ENCODE measurements at regions not wholly inside any gene's neighbourhood (a gene's known extent, or its start where the extent isn't known, plus 50 kb on each side); places are given as distances from the start of the nearest gene placed in this dataset.

DNA sequence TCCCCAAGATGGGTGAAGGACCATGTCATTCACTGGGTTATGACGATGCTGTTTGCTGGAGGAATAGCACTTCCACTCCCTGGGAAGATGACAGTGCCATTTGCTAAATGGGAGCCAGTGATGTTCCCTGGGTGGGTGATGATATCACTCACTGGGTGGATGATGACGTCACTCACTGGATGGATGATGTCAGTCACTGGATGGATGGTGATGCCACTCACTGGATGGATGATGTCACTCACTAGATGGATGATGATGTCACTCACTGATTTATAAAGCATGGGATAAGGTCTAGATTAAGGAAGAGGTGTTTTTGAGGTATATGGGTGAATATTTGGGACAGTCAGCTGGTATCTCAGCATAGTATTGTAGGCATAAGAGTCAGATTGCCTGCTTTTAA lies 457.2 kb downstream of the AJAP1 start:
- TF ChIP-seq, protein P1, sequence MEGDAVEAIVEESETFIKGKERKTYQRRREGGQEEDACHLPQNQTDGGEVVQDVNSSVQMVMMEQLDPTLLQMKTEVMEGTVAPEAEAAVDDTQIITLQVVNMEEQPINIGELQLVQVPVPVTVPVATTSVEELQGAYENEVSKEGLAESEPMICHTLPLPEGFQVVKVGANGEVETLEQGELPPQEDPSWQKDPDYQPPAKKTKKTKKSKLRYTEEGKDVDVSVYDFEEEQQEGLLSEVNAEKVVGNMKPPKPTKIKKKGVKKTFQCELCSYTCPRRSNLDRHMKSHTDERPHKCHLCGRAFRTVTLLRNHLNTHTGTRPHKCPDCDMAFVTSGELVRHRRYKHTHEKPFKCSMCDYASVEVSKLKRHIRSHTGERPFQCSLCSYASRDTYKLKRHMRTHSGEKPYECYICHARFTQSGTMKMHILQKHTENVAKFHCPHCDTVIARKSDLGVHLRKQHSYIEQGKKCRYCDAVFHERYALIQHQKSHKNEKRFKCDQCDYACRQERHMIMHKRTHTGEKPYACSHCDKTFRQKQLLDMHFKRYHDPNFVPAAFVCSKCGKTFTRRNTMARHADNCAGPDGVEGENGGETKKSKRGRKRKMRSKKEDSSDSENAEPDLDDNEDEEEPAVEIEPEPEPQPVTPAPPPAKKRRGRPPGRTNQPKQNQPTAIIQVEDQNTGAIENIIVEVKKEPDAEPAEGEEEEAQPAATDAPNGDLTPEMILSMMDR (conservative IDR thresholded peaks at IDR 0.05; ENCODE audit: low read length): no peak
- no peak for DNase-seq (ENCODE audit: low read depth)
- H3K4me3 ChIP-seq (ENCODE audit: low read length): no peak overlapping the region

DNA sequence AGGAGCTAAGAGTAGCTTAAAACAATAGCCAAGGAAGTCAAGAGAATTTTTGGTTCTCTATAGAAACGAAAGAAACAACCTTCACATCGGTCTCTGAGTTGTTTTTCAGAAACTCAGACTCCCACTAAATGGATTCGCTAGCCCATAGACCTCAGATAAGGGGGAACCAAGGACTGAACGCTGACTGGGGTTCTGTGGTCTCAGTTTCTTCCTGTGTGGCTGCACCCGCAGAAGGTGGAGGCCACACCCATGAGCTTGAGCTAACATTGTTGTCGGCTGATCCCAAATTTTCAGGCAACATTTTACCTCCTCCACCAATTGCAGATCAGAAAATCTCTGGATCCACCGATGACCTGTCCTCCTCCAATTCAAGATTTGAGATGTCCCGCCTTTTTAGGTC lies 456.1 kb downstream of the AJAP1 start:
- TF ChIP-seq, protein P1 (conservative IDR thresholded peaks at IDR 0.05; ENCODE audit: low read length): no peak
- no peak for DNase-seq (ENCODE audit: low read depth)

DNA sequence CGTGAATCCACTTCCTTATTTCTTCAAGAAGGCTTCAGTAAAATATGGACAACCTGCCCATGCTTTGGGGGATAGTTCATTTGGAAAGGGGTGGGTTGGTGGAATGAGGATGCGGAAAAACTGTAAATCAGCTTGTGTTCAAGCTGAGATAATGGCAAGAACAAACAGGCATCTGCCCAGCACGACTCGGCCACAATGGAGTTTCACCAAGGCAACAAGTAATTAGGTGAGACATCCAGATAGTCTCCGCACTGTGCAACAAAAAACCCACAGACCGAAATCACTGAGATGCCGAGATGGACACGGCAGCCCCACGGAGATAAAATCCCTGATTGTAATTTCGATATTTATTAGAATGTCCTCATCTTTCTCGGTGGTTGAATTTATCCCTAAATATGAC lies 455.2 kb downstream of the AJAP1 start:
- no peak for DNase-seq (ENCODE audit: low read depth)
- no peak overlapping the region for H3K4me3 ChIP-seq (ENCODE audit: low read length)
- TF ChIP-seq, protein P1 (conservative IDR thresholded peaks at IDR 0.05; ENCODE audit: low read length): no peak

More for the DNA sequence above, 456.1 kb downstream of the AJAP1 start:
- no peak overlapping the region for H3K4me3 ChIP-seq (ENCODE audit: low read length)

DNA sequence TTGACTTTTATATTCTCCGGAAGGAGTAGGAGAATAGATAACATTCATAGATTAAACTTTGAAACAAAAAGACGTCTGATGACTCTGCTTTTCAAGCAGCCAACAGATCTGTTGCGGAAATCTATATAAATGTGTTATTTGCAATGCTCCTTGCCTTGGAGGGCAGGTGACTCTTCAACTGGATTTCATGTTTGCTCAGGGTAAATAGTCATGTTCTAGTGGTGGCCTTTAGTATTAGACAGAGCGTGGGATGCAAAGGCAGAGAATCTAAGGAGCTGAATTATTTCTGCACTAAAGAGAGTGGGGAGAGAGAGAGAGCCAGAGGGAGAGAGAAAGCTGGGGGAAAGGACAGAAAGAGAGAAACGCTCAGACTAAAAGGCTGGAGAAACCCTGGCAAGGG lies 454.3 kb downstream of the AJAP1 start:
- H3K4me3 ChIP-seq (ENCODE audit: low read length): no peak overlapping the region
- DNase-seq (ENCODE audit: low read depth): no peak
- TF ChIP-seq, protein P1 (conservative IDR thresholded peaks at IDR 0.05; ENCODE audit: low read length): no peak

DNA sequence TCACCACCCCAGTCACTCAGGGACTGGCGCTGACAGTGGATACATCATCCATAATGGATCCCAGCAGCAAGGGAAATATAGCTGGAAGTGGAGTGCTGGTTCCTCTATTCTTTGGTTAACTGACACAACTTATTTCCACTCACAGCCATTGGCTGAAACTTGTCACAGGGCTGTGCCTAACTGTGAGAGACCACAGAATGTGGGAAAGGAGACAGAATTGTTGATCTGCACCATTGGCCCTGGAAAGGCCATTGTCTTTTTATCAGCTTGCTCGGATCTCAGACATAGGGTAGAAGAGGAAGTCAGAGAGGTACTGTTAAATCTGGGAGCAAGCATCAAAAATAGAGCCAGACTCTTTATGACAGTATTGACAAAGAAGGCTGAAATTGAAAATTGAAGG lies 451.3 kb downstream of the AJAP1 start:
- no peak for DNase-seq (ENCODE audit: low read depth)
- H3K4me3 ChIP-seq (ENCODE audit: low read length): no peak overlapping the region
- TF ChIP-seq, protein P1 (conservative IDR thresholded peaks at IDR 0.05; ENCODE audit: low read length): no peak

DNA sequence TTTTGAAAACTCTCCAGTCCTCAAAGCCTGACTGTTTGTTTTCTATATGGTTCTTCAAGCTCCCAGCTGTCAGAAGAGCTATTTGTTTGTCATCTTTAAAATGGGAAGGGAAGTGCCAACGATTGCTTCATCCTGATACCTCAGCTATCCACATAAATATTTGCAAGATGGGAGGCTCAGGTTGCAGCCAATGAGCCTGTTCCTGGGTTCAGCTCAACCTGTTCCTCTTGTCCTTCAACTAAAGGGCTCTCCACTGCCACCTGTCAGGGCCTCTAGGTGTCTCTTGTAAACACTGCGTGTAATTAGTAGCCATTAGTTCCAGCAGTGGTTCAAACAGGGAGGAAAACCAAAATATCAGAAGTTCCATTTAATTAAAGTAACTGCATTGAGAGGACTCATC lies 445.1 kb downstream of the AJAP1 start:
- TF ChIP-seq, protein P1 (conservative IDR thresholded peaks at IDR 0.05; ENCODE audit: low read length): no peak
- no peak overlapping the region for H3K4me3 ChIP-seq (ENCODE audit: low read length)
- no peak for DNase-seq (ENCODE audit: low read depth)

DNA sequence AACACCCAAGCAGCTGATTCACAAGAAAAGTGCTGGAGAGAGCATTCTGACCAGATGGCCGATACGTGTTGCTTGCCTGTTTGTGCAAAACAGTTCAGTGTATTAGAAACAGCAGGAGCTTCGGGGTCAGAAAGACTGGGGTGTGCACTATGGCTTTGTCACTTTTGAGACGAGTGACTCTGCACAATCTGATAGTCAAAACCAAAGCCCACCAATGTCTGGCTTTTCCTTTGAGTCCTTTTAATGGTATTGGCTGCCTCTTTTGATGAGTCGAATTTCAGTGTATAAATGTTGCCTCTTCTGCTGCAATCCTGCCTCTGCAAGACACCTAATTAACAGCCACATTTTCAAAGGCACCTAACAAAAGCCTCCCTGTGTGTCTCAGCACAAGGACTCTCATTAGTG lies 444.6 kb downstream of the AJAP1 start:
- TF ChIP-seq, protein P1 (conservative IDR thresholded peaks at IDR 0.05; ENCODE audit: low read length): no peak
- H3K4me3 ChIP-seq (ENCODE audit: low read length): no peak overlapping the region
- DNase-seq (ENCODE audit: low read depth): no peak
